GM18517 (cell line): ENCODE measurements at regions not wholly inside any gene's neighbourhood (a gene's known extent, or its start where the extent isn't known, plus 50 kb on each side); places are given as distances from the start of the nearest gene placed in this dataset.
"Not testable (repeated sequence)": the region's sequence is repeated elsewhere in the genome, so short reads cannot be mapped to it uniquely, and the experiment has no call there.

Experiments
- ATAC-seq: cut with Tn5 transposase; IDR thresholded peaks from one replicate; pipeline ENCODE4 v1.9.1; 2021; ENCODE audit warnings: mild to moderate bottlenecking, moderate library complexity; ENCODE audit not compliant: unreplicated experiment

DNA sequence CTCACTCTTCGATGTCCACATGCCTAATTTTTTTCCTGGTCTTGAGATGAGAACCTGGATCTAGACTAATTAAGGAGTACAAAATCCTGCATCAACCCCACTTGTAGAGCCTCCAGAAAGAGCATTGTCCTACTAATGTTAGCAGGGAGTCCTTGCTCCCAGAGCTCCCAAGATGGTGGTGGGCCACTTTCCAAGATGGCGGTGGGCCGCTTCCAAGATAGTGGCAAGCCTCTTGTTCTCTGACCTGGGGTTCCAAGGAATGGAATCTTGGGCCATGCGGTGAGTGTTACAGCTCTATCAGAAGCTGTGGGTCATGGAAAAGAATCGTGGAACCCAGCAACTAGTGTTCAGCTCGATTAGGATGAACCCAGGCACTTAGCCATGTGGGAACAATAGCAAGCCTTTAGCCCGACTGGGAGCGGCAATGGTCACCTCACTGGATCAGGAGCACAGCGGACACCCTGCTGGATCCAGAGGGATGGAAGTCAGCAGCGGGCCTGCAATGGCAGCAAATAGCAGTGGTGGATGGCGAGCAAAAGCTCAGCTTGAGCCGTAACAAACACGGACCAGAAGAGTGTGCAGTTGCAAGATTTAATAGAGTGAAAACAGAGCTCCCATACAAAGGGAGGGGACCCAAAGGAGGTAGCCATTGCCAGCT is 1997.5 kb upstream of the RAG2 start:
- ATAC-seq, result not testable (repeated sequence)

DNA sequence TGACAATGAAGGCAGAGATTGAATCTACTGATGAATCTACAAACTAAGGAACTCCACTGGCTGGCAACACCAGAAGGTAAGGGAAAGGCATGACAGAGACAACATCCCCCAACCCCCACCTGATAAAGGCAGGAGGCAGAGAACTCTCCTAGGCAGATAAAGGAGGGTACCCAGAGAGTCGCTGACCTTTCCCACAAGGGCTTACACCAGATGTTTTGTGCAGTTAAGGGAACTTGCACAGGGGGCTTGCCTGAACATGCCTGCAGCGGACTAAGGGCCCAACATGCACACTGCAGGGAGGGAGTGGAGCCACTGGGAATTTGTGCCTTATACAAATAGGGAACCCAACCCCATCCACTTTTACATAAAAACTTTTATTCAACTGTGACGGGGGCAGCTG is 1996.9 kb upstream of the RAG2 start:
- no peak for ATAC-seq

DNA sequence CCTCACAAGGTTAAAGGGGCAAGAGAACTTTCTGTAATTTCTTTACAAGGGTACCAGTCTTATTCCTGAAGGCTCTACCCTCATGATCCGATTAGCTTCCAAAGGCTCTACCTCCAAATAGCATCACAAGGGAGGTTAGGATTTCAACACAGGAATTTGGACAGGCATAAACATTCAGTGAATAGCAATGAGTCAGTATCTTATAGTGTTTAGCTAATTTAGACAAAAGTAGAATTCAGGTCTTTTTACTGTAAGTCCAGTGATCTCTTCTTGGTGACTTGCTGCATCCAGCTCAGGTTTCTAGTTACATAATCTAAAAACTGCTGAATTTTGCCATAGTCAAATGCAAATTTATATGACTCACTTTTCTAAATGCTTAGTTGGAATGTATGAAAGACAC is 1995.6 kb upstream of the RAG2 start:
- ATAC-seq, result no peak

DNA sequence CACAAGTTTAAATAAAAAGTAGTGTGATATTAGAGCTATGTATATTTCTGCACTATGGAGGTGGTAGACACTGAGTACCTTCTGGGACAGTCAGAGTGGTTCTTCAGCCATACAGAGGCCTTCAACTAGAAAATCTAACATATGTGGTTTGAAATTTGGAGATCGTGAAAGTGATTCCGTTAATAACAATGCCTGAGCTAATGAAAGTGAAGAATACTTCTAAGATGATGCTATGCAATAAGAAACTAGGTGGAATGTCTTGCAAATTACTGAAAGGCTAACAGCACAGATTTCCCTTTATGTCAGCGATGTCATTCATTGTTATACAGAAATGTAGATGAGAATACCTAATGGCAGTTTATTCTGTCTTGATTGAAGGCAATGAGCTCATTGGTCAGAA is 1984.7 kb upstream of the RAG2 start:
- no peak for ATAC-seq

DNA sequence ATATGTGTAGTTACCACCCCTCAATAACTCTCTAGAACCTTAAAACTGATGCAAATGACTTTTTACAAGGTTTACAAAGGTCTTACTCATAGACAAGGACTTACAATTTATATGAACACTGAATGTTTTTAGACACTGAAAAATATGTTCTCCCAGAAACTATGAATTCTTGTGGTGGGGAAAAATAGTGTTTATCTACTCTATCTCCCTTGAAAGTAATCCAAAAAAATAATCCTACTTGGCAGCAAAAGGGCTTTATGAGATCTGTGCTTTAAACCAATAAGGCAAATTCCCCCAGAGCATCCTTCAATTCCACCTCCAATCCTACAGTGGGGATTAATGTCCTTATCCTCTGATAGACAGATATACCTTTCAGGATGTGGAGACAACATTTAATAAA is 1984.1 kb upstream of the RAG2 start:
- ATAC-seq, result no peak

DNA sequence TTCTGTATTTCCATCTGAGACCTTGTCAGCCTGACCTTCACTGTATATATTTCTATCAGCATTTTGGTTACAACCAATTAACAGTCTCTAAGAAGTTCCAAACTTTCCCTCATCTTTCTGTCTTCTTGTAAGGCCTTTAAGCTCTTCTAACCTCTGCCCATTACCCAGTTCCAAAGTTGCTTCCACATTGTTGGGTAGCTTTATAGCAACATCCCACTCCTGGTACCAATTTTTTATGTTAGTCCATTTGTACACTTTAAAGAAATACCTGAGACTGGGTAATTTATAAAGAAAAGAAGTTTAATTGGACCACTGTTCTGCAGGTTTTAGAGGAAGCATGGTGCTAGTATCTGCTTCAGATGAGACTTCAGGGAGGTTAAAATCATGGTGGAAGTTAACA is 1979.7 kb upstream of the RAG2 start:
- no peak for ATAC-seq

DNA sequence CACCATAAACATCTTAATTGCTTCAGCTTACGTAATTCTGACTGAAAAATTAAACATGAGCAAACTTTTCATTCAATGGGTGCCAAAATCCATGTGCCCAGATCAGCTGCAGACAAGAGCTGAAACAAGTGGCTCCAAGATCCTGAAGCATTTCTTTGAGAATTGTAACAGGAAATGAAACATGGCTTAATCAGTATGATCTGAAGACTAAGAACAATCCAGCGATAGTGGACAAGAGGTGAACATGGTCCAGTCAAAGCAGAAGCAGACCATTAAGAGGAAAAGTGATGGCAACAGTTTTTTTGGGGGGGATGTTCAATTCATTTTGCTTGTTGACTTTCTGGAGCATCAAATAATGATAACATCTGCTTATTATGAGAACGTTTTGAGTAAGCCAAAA is 1964.5 kb upstream of the RAG2 start:
- ATAC-seq, result no peak

DNA sequence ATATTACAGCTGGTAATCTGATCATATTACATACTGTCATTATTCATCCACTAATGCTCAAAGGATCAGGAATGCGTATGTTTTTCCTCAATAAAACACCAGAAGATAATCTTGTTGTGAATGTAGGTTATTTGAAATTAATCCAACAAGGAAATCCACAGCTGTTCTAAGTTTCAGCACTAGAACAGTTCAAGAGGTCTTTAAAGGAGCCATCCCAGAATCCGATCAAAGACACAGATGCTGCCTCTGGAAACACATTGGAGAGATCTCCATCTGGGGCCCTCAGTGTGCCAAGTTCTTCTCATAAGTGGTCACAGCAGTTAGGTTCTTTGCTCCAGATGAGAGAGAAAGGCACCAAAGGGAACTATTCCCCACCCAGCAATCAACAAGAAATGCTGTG is 1955.1 kb upstream of the RAG2 start:
- ATAC-seq, result no peak

DNA sequence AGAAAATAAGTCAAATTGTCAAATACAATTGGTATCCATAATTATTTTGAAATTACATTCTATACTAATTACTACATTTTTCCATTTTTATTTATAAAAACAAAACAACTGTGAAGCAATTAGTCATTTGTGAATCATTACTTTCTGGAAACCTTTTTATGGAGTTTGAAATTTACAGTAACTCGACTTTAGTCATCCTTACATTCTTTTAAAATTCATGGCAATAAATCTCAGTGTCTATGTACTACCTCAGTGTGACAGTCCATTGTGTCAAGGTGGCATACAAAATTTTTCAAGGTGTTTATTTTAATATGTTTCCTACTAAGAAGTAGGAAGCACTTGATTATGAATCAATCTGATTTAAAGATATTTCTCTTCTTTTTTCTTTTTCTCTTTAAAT is 1949.4 kb upstream of the RAG2 start:
- no peak for ATAC-seq

DNA sequence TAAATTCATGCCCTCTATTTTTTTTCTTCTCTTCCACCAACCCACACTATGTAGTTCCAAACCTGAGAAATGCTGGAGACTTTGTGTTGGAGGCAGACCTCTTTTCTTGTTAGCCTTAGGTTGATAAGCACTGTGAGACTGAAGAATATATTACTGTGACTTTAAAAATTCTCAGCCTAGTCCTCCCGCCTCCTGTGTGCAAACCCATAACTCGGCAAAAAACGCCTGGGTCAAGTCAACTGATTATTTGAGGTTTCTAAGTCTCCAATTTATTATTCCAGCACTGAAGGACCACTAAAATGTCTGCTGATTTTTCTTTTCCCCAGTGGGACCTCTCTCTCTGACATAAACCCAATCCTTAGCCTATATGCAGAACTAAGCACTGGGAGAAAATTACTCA is 1946.0 kb upstream of the RAG2 start:
- ATAC-seq, result no peak

DNA sequence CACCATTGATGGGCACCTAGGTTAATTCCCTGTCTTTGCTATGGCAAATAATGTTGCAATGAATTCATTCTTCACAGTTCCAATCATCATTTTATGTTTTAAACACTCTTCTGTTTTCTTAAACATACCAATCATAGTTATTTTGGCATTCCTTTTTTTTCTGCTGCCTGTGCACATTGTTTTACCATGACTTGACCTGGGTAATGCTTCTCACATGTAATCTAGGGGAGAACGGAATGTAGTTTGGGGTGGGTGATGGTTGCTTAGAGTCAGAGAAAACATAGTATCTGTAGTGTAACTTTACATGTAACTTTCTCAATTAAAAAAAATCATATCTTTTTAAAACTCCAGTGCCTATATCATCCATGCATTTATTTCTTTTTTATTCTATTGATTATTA is 1945.3 kb upstream of the RAG2 start:
- no peak for ATAC-seq

DNA sequence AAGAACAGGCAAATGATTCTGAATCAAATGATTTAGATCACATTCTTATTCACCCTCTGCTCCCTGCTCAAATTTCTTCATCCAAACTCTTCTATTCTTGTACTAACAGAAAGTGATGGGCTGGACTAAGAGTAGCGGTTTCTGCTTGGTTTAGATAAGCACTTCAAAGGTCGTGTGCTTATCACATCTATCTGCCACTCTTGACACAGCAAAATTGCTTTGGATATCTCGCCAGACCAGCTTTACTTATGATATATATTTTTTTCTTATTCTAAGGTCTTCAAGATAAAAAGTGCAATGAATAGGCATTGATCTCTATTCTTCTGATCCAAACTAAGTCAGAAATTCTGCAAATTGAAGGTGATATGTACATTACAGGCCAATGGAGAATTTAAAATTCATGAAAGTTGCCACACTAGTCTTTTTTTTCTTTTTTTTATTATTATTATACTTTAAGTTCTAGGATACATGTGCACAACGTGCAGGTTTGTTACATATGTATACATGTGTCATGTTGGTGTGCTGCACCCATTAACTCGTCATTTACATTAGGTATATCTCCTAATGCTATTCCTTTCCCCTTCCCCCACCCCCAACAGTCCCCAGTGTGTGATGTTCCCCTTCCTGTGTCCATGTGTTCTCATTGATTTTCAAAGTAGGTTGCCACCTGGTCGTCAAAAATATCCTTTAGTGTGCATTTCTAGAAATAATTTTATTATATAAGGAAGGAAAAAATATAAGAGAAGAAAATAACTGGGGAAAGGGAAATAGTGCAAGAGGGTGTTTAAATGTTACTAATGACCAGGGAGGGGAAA is 1941.0 kb upstream of the RAG2 start:
- no peak for ATAC-seq

DNA sequence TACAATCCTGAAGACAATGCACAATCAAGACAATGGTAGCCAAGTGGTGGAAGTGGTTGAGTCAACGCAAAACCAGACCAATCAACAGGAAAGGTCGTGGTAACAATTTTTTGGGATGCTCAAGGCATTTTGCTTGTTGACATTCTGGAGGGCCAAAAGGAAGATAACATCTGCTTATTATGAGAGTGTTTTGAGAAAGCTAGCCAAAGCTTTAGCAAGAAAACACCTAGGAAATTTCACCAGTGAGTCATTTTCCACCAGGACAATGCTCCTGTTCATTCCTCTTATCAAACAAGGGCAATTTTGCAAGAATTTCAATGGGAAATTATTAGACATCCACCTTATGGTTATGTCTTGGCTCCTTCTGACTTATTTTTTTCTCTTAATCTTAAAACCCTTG is 1932.2 kb upstream of the RAG2 start:
- ATAC-seq, result no peak

DNA sequence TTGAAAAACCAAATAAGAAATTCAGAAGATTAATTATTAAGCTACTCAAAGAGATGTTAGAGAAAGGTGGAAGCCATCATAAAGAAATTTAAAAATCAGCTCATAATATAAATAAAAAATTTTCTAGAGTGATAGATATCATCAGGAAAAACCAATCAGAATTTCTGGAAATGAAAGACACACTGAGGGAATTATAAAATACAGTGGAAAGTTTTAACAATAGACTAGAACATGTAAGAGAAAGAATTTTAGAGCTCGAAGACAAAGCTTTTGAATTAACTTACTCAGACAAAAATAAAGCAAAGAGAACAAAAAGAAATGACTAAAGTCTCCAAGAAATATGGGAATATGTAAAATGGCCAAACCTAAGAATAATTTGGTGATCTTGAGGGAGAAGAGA is 1926.9 kb upstream of the RAG2 start:
- ATAC-seq, result no peak

DNA sequence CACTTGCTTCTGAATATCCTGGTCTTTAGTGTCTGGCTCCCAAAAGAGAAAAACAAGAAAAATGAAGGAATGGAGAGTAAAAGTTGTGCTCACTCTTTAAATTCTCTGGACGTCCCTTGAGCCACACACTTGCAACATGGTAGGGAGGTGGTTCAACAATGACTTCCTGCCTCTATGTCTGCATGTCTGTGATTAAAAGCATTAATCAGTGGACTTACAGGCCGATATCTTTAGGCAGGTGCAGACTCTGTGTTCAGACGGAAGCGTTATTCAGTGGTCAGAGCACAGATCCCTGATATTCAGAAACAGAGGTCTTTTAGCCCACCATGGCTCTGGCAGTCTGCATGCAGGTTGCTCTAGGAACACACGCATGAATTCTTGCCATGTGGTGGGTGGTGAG is 1920.0 kb upstream of the RAG2 start:
- ATAC-seq, result no peak

DNA sequence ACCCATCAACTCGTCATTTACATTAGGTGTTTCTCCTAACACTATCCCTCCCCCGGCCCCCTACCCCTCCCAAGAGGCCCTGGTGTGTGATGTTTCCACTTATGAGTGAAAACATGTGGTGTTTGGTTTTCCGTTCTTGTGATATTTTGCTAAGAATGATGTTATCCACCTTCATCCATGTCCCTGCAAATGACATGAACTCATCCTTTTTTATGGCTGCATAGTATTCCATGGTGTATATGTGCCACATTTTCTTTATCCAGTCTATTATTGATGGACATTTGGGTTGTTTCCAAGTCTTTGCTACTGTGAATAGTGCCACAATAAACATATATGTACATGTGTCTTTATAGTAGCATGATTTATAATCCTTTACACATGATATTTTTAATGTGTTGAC is 1914.8 kb upstream of the RAG2 start:
- not testable (repeated sequence) for ATAC-seq

DNA sequence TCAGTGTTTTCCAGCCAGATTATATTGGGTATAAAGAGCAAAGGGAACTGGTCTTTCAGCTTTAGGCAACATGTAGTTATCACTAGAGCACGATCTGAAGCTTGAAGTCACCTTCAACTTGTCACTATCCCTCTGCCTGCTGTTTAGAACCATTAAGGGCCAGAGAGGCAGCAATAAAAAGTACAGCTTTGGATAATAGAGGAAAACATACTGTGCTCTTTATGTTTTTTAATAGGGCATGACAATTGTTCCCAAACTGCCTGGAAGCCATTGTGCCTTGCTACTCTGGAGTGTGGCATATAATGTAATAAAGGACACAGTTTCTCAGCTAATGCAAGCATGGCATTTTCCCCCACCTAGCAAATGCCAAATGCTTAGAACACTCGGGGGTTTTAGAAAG is 1912.0 kb upstream of the RAG2 start:
- no peak for ATAC-seq

DNA sequence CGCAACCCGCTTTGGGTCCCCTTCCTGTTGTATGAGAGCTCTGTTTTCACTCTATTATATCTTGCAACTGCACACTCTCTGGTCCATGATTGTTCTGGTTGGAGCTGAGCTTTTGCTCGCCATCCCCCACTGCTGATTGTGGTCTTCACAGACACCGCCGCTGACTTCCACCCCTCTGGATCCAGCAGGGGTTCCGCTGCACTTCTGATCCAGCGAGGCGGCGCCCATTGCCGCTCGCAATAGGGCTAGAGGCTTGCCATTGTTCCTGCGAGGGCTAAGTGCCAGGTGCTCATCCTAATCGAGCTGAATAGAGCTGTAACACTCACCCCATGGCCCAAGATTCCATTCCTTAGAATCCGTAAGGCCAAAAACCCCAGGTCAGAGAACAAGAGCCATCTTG is 1905.8 kb upstream of the RAG2 start:
- no peak for ATAC-seq

DNA sequence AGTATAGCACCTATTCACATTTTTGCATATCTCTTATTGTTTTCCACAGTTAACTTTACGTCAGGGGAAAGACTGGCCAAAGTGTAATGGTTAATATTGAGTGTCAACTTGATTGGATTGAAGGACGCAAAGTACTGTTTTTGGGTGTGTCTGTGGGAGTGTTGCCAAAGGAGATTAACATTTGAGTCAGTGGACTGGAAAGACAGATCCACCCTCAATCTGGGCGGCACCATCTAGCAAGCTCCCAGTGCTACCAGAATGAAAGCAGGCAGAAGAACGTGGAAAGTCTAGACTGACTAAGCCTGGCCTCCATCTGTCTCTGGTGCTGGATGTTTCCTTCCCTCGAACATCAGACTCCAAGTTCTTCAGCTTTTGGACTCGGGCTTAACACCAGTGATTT is 1900.7 kb upstream of the RAG2 start:
- ATAC-seq, result no peak

DNA sequence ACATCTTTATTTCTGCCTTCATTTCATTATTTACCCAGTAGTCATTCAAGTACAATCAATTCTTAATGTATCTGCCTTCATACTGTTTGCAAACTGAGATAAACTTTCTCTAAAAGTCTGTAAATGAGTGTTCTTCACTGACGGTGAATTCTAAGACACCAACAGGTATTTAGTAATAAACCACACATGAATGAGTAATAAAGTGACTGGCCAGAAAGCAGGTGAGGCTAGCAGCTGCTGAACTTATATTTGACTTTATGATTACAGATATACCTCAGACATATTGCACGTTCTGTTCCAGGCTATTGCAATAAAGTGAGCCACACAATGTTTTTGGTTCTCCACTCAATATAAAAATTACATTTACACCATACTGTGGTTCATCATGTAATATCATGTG is 1894.0 kb upstream of the RAG2 start:
- no peak for ATAC-seq

DNA sequence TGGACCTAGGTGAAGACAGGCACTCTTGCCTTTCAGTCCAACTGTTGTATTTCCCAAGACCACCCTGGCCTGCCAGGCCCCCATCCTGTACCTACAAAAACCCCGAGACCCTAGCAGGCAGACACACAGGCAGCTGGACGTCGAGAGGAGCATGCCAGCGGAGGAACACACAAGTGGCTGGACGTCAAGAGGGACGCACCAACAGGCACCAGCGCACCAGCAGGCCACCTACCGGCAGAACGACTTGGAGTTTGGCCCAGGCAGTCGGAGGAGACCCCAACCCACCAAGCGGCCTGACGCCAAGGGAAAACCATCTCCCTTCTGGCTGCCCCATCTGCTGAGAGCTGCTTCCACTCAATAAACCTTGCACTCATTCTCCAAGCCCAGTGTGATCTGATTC is 1883.4 kb upstream of the RAG2 start:
- ATAC-seq, result no peak

DNA sequence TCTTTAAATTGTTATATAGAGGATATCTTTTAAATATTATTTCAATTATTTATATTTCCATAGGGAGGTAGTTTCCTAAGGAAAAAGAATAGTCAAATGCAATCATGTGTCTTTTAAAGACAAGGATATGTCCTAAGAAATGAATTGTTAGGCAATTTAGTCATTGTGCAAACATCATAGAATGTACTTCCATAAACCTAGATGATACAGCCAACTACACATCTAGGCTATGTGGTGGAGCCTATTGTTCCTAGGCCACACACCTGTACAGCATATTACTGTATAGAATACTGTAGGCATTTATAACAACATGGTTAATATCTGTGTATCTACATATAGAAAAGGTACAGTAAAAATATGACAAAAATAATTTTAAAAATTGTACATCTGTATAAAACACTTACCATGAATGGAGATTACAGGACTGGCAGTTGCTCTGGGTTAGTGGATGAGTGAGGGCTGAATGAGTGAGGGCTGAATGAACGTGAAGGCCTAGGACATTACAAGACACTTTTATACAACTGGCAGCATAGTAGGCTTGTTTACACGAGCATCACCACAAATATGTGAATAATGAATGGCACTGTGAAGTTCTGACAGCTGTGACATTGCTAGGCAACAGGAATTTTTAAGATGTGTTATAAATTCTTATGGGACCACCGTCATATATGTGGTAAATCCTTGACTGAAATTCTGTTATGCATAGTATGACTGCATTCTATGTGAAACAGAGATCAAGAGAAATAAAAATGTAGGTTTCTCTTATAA is 1879.0 kb upstream of the RAG2 start:
- no peak for ATAC-seq
